Osteocyte (in vitro differentiated cells): ENCODE measurements at regions not wholly inside any gene's neighbourhood (a gene's known extent, or its start where the extent isn't known, plus 50 kb on each side); places are given as distances from the start of the nearest gene placed in this dataset.

ENCODE experiments used
- DNase-seq: peaks from one replicate; pipeline ENCODE4 v3.0.0; 2021; ENCODE audit warnings: mixed read lengths; ENCODE audit not compliant: unreplicated experiment; ENCODE audit errors: extremely low spot score
- H3K27ac Mint-ChIP-seq: one replicate; pipeline ENCODE4 v1.8.0; 2021; ENCODE audit warnings: mild to moderate bottlenecking, mixed read lengths; ENCODE audit not compliant: unreplicated experiment
- H3K27me3 Mint-ChIP-seq: one replicate; pipeline ENCODE4 v1.8.0; 2021; ENCODE audit warnings: mixed read lengths; ENCODE audit not compliant: unreplicated experiment
- H3K36me3 Mint-ChIP-seq: one replicate; pipeline ENCODE4 v1.8.0; 2021; ENCODE audit warnings: mixed read lengths; ENCODE audit not compliant: unreplicated experiment
- H3K4me1 Mint-ChIP-seq: one replicate; pipeline ENCODE4 v1.8.0; 2021; ENCODE audit warnings: mixed read lengths; ENCODE audit not compliant: unreplicated experiment
- H3K4me3 Mint-ChIP-seq: one replicate; pipeline ENCODE4 v1.8.0; 2021; ENCODE audit warnings: mild to moderate bottlenecking, moderate library complexity, mixed read lengths; ENCODE audit not compliant: unreplicated experiment
- H3K9me3 Mint-ChIP-seq: one replicate; pipeline ENCODE4 v1.8.0; 2021; ENCODE audit warnings: mixed read lengths; ENCODE audit not compliant: unreplicated experiment
- TF ChIP-seq, protein P1 (sequence below): fragments of 200-600 bp; sonication (generic); IDR thresholded peaks from 2 replicates; pipeline ENCODE4 v1.5.0; 2021; ENCODE audit warnings: antibody characterized with exemption, mild to moderate bottlenecking, moderate library complexity

DNA sequence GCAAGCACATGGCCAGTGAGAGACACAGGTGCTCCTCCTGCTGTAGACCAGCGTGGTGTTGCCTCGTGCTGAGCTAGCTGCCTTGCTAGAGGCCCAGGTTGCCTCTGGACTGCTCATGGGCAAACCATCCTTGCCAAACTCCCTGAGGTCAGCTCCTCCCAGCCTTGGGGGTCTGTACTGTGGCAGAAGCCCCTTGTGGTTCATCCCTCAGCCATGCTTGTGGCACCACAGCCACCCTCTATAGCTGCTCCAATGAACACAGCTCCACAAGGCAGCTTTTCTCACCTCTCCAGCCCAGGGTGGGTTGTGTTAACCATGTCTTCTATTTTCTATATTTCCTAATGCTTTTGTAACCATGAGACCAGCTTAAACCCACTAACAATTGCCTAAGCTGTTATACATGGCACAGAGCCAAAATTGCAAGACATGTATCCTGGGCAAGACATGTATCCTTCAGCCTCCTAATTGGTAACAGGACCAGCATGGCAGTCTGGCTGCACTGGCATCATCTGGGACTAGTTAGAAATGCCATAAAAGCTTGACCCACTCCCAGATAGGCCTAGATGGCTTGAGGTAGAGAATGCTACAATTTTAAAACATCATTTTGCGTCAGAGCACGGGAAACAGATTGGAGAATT, 183.1 kb upstream of the S1PR3 start:
- DNase-seq: no peak
- TF ChIP-seq, protein P1, sequence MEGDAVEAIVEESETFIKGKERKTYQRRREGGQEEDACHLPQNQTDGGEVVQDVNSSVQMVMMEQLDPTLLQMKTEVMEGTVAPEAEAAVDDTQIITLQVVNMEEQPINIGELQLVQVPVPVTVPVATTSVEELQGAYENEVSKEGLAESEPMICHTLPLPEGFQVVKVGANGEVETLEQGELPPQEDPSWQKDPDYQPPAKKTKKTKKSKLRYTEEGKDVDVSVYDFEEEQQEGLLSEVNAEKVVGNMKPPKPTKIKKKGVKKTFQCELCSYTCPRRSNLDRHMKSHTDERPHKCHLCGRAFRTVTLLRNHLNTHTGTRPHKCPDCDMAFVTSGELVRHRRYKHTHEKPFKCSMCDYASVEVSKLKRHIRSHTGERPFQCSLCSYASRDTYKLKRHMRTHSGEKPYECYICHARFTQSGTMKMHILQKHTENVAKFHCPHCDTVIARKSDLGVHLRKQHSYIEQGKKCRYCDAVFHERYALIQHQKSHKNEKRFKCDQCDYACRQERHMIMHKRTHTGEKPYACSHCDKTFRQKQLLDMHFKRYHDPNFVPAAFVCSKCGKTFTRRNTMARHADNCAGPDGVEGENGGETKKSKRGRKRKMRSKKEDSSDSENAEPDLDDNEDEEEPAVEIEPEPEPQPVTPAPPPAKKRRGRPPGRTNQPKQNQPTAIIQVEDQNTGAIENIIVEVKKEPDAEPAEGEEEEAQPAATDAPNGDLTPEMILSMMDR: no peak
- Mint-ChIP-seq H3K9me3 (no peaks in the 10 kb centered on the region), H3K27me3 (peaks cover 6% of the 10 kb centered on the region), H3K27ac (peak overlapping the region; percentile 23), H3K36me3 (no peaks in the 10 kb centered on the region), H3K4me3 (no peak overlapping the region), H3K4me1 (peaks cover 19% of the 10 kb centered on the region)

DNA sequence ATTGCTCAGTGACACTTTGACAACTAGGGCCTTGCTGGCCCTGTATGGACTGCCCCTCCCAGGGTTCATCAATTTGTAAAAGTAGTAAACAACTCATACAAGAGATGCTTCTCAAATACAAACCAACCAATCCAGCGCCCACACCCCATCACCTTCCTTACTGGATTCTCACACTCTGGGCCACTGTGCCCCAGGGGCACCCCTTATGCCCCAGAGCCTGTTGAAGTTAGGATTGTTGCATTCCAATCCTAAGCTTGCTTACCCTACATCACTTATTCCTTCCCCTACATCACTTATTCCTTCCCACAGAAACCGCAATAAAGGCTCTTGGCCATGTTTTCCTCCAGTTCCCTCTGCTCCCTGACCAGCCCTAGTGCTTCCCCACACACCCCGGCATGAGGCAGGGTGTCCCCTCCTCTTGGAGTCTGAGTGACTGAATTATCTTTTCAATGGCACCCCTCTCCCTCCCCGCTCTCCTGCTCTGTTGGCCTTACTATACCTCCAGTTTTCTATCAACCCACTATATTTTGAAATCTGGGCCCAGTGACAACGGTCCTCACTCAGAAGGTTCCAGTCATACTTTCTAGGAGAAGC, 182.4 kb upstream of the S1PR3 start:
- no peaks in the 10 kb centered on the region for H3K36me3 Mint-ChIP-seq
- no peak for DNase-seq
- peaks cover 23% of the 10 kb centered on the region for H3K4me1 Mint-ChIP-seq
- H3K4me3 Mint-ChIP-seq: no peak overlapping the region
- TF ChIP-seq, protein P1: no peak
- H3K9me3 Mint-ChIP-seq: no peaks in the 10 kb centered on the region
- H3K27ac Mint-ChIP-seq: no peak overlapping the region
- H3K27me3 Mint-ChIP-seq: peaks cover 6% of the 10 kb centered on the region

DNA sequence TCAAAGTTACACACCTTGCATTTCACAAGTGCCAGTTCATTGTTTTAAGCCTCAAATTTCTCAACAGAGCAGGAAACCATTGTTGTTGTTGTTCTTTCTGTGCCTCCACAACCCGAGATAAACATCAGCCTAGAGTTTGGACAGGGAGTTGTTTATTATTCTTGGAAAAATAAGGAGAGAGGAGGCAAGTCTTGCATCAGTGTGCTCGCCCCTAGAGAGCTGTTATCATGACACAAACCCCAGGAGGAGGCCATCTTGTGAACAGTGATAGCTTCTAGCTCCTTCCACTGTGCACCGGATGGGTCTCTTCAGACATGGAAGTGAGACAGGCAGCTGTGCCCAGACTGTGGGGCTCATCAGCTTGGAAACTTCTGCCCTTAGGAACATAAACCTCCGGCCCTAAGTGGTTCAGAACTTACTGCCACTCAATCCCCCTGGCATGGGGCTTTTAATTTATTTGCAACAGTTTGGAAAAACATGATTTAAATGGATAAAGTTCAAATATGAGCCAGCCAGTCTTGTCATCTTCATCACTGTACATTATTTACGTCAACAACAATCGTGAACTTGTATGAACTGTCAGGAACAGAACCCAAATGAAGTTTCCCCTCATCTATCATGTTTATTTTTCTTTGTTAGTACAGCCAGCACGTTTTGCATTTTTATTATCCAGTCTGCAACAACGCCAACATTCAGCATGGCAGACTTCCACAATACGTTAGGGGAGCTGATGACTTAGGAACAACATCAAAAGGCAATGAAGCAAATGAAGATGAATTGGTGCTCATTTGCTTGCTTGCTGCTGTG, 181.7 kb upstream of the S1PR3 start:
- H3K4me3 Mint-ChIP-seq: no peak overlapping the region
- H3K36me3 Mint-ChIP-seq: no peaks in the 10 kb centered on the region
- H3K27ac Mint-ChIP-seq: no peak overlapping the region
- peaks cover 28% of the 10 kb centered on the region for H3K4me1 Mint-ChIP-seq
- H3K27me3 Mint-ChIP-seq: peaks cover 6% of the 10 kb centered on the region
- no peaks in the 10 kb centered on the region for H3K9me3 Mint-ChIP-seq
- TF ChIP-seq, protein P1: no peak
- no peak for DNase-seq

DNA sequence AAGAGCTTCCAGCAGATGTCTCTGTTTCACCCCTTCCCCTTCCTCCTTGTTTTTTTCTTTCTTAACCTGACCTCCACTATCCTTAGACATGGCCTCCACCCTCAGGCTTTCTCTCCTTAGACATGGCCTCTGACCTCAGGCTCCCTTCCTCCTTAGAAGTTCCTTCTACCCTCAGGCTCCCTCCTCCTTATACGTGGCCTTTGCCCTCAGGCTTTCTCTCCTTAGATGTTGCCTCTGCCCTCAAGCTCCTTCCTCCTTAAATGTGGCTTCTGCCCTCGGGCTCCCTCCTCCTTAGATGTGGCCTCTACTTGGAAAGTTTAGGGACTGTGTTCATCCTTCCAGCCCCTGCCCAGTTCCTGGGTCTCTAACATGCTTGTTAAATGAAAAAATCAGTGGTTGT, 180.4 kb upstream of the S1PR3 start:
- Mint-ChIP-seq H3K9me3 (no peaks in the 10 kb centered on the region), H3K27me3 (peaks cover 6% of the 10 kb centered on the region), H3K36me3 (no peaks in the 10 kb centered on the region), H3K4me3 (no peak overlapping the region), H3K27ac (no peak overlapping the region), H3K4me1 (peaks cover 41% of the 10 kb centered on the region)
- TF ChIP-seq, protein P1: no peak
- no peak for DNase-seq

DNA sequence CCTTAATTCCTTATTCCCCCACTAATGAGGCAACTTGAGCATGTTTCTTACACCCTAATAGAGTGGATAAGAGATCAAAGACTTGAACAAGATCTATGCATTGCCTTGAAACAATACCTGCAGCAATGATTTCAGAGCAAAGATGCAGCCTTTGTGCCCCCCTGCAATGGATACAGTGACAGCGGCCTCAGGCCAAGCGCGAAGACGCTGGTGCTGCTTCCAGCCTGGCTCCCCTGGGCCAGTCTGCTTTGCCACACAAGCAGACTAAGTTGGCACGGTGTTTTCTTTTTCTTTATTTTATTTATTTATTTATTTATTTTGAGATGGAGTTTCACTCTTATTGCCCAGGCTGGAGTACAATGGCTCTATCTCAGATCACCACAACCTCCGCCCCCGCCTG, 179.8 kb upstream of the S1PR3 start:
- Mint-ChIP-seq H3K4me3 (no peak overlapping the region), H3K27ac (no peak overlapping the region), H3K4me1 (peaks cover 46% of the 10 kb centered on the region), H3K36me3 (no peaks in the 10 kb centered on the region), H3K27me3 (peaks cover 6% of the 10 kb centered on the region), H3K9me3 (no peaks in the 10 kb centered on the region)
- DNase-seq: no peak
- TF ChIP-seq, protein P1: no peak
